Kidney epithelial cell (primary cell): ENCODE measurements at regions not wholly inside any gene's neighbourhood (a gene's known extent, or its start where the extent isn't known, plus 50 kb on each side); places are given as distances from the start of the nearest gene placed in this dataset.
"Not testable (repeated sequence)": the region's sequence is repeated elsewhere in the genome, so short reads cannot be mapped to it uniquely, and the experiment has no call there.

Source experiments
- DNase-seq: peaks from one replicate; pipeline ENCODE4 v3.0.0-alpha.2; 2010; ENCODE audit warnings: low read depth
- H3K27me3 ChIP-seq: 2 replicates; pipeline ENCODE4 v1.6.0; 2011; ENCODE audit warnings: low read length; ENCODE audit not compliant: control insufficient read depth, insufficient read depth
- H3K36me3 ChIP-seq: 2 replicates; pipeline ENCODE4 v1.5.1; 2011; ENCODE audit warnings: low read length; ENCODE audit not compliant: control insufficient read depth, insufficient read depth
- H3K4me3 ChIP-seq: 2 replicates; pipeline ENCODE4 v1.5.1; 2011; ENCODE audit warnings: low read depth, mild to moderate bottlenecking, control low read depth, low read length
- TF ChIP-seq, protein P1 (sequence below): IDR thresholded peaks from 2 replicates; pipeline ENCODE4 v1.5.1; 2011; ENCODE audit warnings: mild to moderate bottlenecking, moderate library complexity, low read length, control low read depth, inconsistent platforms; ENCODE audit not compliant: insufficient read depth, poor library complexity, severe bottlenecking

DNA sequence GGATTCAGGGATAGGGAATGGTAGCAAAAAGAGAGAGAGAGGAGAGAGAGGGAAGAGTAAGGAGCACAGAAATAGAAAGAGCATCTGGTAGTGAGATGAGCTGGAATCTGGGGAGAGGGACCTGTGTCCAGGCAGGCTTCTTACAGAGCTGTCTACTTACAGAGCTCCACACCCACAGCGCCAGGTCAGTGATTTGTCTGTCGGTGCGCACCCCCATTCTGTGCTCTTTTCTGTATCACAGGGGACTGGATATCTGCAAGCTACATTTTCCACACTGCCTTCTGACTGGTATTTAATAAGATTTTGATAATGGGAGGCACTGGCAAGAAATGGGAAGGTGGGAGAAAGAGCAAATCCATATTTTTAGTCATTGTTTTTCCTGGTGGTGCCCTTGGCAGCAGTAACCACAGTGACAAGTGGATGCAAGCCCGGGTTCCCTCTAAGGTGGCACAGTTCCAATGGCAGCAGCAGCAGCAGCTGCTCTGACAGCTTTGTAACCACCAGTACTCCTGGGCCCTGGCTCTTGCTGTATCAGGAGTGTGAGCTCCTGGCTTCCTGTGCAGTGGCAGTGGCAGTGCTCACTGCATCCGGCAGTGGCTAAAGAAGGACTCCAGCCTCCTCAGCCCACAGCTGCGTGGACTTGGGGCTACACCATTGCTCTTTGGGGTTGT, 300.5 kb downstream of the TRIML1 start:
- Histone ChIP-seq H3K27me3 (no peaks in the 10 kb centered on the region), H3K4me3 (no peak overlapping the region), H3K36me3 (no peaks in the 10 kb centered on the region)
- no peak for DNase-seq
- TF ChIP-seq, protein P1, sequence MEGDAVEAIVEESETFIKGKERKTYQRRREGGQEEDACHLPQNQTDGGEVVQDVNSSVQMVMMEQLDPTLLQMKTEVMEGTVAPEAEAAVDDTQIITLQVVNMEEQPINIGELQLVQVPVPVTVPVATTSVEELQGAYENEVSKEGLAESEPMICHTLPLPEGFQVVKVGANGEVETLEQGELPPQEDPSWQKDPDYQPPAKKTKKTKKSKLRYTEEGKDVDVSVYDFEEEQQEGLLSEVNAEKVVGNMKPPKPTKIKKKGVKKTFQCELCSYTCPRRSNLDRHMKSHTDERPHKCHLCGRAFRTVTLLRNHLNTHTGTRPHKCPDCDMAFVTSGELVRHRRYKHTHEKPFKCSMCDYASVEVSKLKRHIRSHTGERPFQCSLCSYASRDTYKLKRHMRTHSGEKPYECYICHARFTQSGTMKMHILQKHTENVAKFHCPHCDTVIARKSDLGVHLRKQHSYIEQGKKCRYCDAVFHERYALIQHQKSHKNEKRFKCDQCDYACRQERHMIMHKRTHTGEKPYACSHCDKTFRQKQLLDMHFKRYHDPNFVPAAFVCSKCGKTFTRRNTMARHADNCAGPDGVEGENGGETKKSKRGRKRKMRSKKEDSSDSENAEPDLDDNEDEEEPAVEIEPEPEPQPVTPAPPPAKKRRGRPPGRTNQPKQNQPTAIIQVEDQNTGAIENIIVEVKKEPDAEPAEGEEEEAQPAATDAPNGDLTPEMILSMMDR, result no peak

DNA sequence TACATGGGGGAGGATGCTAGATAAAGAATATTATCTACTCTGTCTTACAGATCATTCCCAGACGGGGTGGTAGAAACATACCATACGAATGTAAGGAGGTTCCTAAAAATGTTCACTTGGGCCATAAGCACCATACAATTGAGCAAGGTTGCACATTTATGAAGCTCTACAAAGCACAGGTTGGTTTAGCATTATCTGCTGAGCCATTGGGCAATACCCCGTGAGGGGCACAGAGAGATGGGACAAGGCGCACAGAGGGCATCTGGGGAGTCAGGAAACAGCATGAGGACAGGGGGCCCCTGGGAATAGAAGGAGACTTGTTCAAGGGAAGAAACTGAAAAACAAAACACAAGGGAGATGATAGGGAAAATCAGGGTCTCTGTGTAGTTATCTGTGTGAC, 305.3 kb downstream of the TRIML1 start:
- no peak overlapping the region for H3K4me3 ChIP-seq
- TF ChIP-seq, protein P1, result no peak
- H3K36me3 ChIP-seq, result no peaks in the 10 kb centered on the region
- H3K27me3 ChIP-seq, result no peaks in the 10 kb centered on the region
- DNase-seq, result no peak

DNA sequence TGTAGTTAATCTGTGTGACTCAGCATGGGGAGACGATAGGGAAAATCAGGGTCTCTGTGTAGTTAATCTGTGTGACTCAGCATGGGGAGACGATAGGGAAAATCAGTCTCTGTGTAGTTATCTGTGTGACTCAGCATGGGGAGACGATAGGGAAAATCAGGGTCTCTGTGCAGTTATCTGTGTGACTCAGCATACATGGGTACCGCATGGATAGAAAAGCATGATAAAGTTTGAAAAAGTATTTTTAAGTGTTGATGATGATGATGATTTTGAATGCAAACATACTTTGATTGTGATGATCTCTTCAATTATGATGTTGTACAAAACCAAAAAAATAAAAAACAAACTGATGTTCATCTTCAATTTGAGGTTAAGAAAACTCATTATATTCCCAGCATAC, 309.8 kb downstream of the TRIML1 start:
- H3K27me3 ChIP-seq, H3K36me3 ChIP-seq, DNase-seq, H3K4me3 ChIP-seq: not testable (repeated sequence)

DNA sequence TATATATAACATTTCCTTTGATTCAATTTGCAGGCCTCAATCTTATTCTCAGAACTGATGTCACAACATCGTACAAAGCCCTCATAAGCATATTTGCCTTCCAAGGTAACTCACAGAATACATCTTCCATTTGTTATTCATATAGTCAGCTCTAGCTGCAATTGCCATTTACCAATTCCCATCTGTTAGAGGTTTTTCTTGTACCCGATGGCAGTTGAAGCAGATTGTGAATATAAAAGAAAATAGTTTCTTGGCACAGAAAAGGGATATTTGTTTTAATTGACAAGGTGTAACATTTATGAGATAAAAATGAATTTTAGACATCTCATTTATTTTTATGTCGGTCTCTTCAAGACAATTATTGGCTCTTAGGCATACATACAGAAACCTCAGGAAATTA, 311.3 kb downstream of the TRIML1 start:
- DNase-seq, result no peak
- TF ChIP-seq, protein P1, result no peak

DNA sequence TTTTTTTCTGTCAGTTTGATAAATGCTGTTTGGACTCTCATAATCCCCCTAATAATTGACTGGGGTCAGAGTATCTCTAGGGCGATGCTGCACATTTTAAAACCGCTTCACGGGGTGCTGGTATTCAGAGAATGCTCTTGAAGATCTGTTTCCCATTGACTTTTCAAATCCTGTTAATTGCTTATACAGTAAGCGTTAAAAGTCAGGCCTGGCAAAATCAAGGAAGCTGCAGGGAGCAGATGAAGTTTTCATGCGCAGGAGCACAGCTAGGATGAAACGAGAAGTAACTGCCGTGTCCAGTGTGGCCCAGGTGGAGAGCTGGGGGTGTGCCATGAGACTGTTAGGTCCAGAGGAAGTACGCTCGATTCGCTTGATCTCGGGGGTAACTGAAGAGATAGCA, 312.9 kb downstream of the TRIML1 start:
- TF ChIP-seq, protein P1, result no peak
- Histone ChIP-seq H3K36me3 (no peaks in the 10 kb centered on the region), H3K27me3 (no peaks in the 10 kb centered on the region), H3K4me3 (no peak overlapping the region)
- DNase-seq, result no peak

More for the DNA sequence above, 311.3 kb downstream of the TRIML1 start:
- Histone ChIP-seq H3K36me3 (no peaks in the 10 kb centered on the region), H3K4me3 (no peak overlapping the region), H3K27me3 (no peaks in the 10 kb centered on the region)

DNA sequence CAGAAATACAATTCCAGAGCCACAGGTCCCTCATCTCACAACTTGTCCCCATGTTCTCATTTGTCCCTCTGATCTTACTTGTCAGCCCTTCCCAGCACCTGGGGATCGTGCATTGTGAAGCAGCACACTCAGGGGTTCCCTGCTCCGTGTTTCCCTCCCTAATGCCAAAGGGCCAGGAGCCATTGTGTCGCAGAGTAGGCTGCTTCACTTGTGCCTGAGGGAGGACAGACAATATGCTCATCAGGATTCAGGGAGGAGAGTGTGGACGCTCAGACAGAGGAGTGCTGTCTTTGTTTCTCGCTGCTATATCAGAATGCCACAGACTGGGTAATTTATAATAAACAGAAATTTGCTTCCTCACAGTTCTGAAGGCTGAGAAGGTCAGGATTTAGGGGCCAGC, 315.3 kb downstream of the TRIML1 start:
- Histone ChIP-seq H3K4me3 (no peak overlapping the region), H3K36me3 (no peaks in the 10 kb centered on the region), H3K27me3 (no peaks in the 10 kb centered on the region)
- TF ChIP-seq, protein P1, result no peak
- DNase-seq, result no peak
